OCI-LY1 (cell line): ENCODE measurements at regions not wholly inside any gene's neighbourhood (a gene's known extent, or its start where the extent isn't known, plus 50 kb on each side); places are given as distances from the start of the nearest gene placed in this dataset.

Experiments used
- H2AFZ ChIP-seq: fragments of 200-600 bp; sonication (generic), shearing (Covaris generic); 2 replicates; pipeline ENCODE4 v1.6.0; 2014; ENCODE audit warnings: antibody characterized with exemption, mild to moderate bottlenecking, low read length
- H3F3A ChIP-seq: fragments of 200-600 bp; sonication (generic), shearing (Covaris generic); 2 replicates; pipeline ENCODE4 v1.6.0; 2014; ENCODE audit warnings: mild to moderate bottlenecking, antibody characterized with exemption, low read length, moderate library complexity; ENCODE audit not compliant: insufficient read depth
- H3K27ac ChIP-seq: fragments of 200-600 bp; sonication (generic); 2 replicates; pipeline ENCODE4 v1.5.1; 2014; ENCODE audit warnings: low read length, mixed run types, mild to moderate bottlenecking, low read depth; ENCODE audit not compliant: poor library complexity, severe bottlenecking
- H3K27me3 ChIP-seq: fragments of 200-600 bp; sonication (generic); 2 replicates; pipeline ENCODE4 v1.6.0; 2014; ENCODE audit warnings: antibody characterized with exemption, mild to moderate bottlenecking, low read length, moderate library complexity; ENCODE audit not compliant: insufficient read depth
- H3K36me3 ChIP-seq: fragments of 200-600 bp; sonication (generic); 2 replicates; pipeline ENCODE4 v1.6.1; 2014; ENCODE audit warnings: mild to moderate bottlenecking, antibody characterized with exemption, low read length, moderate library complexity, mixed read lengths; ENCODE audit not compliant: insufficient read depth
- H3K4me1 ChIP-seq: fragments of 200-600 bp; sonication (generic); 2 replicates; pipeline ENCODE4 v1.5.1; 2014; ENCODE audit warnings: mild to moderate bottlenecking, low read length, moderate library complexity; ENCODE audit not compliant: insufficient read depth, severe bottlenecking
- H3K4me2 ChIP-seq: fragments of 200-600 bp; sonication (generic), shearing (Covaris generic); 2 replicates; pipeline ENCODE4 v1.6.1; 2014; ENCODE audit warnings: low read length
- H3K4me3 ChIP-seq: fragments of 200-600 bp; sonication (generic); 2 replicates; pipeline ENCODE4 v1.5.1; 2014; ENCODE audit warnings: low read length, low read depth, mild to moderate bottlenecking, mixed read lengths; ENCODE audit not compliant: poor library complexity, severe bottlenecking
- H3K79me2 ChIP-seq: fragments of 200-600 bp; shearing (Covaris generic); 2 replicates; pipeline ENCODE4 v1.6.1; 2016; ENCODE audit warnings: mixed run types, low read length, mixed read lengths; ENCODE audit not compliant: insufficient read depth
- H3K9ac ChIP-seq: fragments of 200-600 bp; sonication (generic), shearing (Covaris generic); 2 replicates; pipeline ENCODE4 v1.6.1; 2014; ENCODE audit warnings: mild to moderate bottlenecking, low read length, mixed read lengths
- H3K9me2 ChIP-seq: fragments of 200-600 bp; sonication (generic), shearing (Covaris generic); 2 replicates; pipeline ENCODE4 v1.6.1; 2014; ENCODE audit warnings: low read depth, mild to moderate bottlenecking, low read length, mixed read lengths
- H3K9me3 ChIP-seq: fragments of 200-600 bp; shearing (Covaris generic); 2 replicates; pipeline ENCODE4 v1.6.1; 2014; ENCODE audit warnings: low read length, mixed read lengths
- H4K20me1 ChIP-seq: fragments of 200-600 bp; sonication (generic), shearing (Covaris generic); 2 replicates; pipeline ENCODE4 v1.6.0; 2016; ENCODE audit warnings: mild to moderate bottlenecking, low read length; ENCODE audit not compliant: insufficient read depth
- EZH2 ChIP-seq: fragments of 200-600 bp; sonication (generic), shearing (Covaris generic); IDR thresholded peaks from 2 replicates; pipeline ENCODE4 v1.8.0; 2017; ENCODE audit warnings: borderline replicate concordance, mixed run types, mild to moderate bottlenecking, antibody characterized with exemption, low read length, moderate library complexity, mixed read lengths
- TF ChIP-seq, protein P1 (sequence below): fragments of 200-600 bp; sonication (generic), shearing (Covaris generic); IDR thresholded peaks from 2 replicates; pipeline ENCODE4 v1.5.1; 2017; ENCODE audit warnings: mild to moderate bottlenecking, antibody characterized with exemption, low read length, moderate library complexity, mixed read lengths

GRCh38 chr16:17858061-17858460 is 387.3 kb upstream of the XYLT1 start:
- Histone ChIP-seq H3K36me3 (no peaks in the 10 kb centered on the region), H2AFZ (no peak overlapping the region), H3K9me3 (no peaks in the 10 kb centered on the region), H3K4me3 (no peak overlapping the region), H3K9me2 (no peaks in the 10 kb centered on the region), H3K4me2 (no peak overlapping the region), H3F3A (no peaks in the 10 kb centered on the region), H3K27ac (no peak overlapping the region), H3K27me3 (no peaks in the 10 kb centered on the region), H3K79me2 (no peaks in the 10 kb centered on the region), H4K20me1 (no peaks in the 10 kb centered on the region), H3K4me1 (no peaks in the 10 kb centered on the region), H3K9ac (no peak overlapping the region)
- TF ChIP-seq, protein P1, sequence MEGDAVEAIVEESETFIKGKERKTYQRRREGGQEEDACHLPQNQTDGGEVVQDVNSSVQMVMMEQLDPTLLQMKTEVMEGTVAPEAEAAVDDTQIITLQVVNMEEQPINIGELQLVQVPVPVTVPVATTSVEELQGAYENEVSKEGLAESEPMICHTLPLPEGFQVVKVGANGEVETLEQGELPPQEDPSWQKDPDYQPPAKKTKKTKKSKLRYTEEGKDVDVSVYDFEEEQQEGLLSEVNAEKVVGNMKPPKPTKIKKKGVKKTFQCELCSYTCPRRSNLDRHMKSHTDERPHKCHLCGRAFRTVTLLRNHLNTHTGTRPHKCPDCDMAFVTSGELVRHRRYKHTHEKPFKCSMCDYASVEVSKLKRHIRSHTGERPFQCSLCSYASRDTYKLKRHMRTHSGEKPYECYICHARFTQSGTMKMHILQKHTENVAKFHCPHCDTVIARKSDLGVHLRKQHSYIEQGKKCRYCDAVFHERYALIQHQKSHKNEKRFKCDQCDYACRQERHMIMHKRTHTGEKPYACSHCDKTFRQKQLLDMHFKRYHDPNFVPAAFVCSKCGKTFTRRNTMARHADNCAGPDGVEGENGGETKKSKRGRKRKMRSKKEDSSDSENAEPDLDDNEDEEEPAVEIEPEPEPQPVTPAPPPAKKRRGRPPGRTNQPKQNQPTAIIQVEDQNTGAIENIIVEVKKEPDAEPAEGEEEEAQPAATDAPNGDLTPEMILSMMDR = no peak
- TF ChIP-seq EZH2 = no peak

DNA sequence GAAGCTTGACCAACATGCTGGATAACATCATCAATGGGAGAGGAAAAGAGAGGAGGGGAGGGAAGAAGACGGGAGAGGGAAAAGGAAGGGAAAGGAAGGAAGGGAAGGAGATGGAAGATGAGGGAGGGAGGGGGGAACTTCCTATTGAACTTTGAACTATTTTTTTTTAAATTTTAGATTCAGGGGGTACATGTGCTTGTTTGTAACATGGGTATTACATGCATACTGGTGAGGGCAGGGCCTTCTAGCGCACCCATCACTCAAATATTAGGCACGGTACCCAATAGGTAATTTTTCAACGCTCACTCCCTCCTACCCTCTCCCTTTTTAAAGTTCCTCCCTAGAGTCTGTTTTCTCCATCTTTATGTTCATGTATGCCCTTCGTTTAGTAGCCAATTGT is 383.2 kb upstream of the XYLT1 start:
- H3F3A ChIP-seq = no peaks in the 10 kb centered on the region
- H3K9me2 ChIP-seq = no peaks in the 10 kb centered on the region
- no peak overlapping the region for H3K9ac ChIP-seq
- no peak overlapping the region for H3K27ac ChIP-seq
- no peaks in the 10 kb centered on the region for H3K9me3 ChIP-seq
- no peaks in the 10 kb centered on the region for H3K27me3 ChIP-seq
- H3K4me2 ChIP-seq = no peak overlapping the region
- H4K20me1 ChIP-seq = no peaks in the 10 kb centered on the region
- no peak overlapping the region for H3K4me3 ChIP-seq
- TF ChIP-seq, protein P1 = no peak
- no peak for TF ChIP-seq EZH2
- H3K36me3 ChIP-seq = no peaks in the 10 kb centered on the region
- H3K79me2 ChIP-seq = no peaks in the 10 kb centered on the region
- H3K4me1 ChIP-seq = no peaks in the 10 kb centered on the region
- no peak overlapping the region for H2AFZ ChIP-seq

GRCh38 chr16:17852977-17853702 is 382.4 kb upstream of the XYLT1 start:
- H3F3A ChIP-seq = no peaks in the 10 kb centered on the region
- no peaks in the 10 kb centered on the region for H3K9me2 ChIP-seq
- TF ChIP-seq, protein P1 = no peak
- TF ChIP-seq EZH2 = no peak
- H3K9me3 ChIP-seq = no peaks in the 10 kb centered on the region
- H2AFZ ChIP-seq = no peak overlapping the region
- no peak overlapping the region for H3K4me3 ChIP-seq
- no peak overlapping the region for H3K4me2 ChIP-seq
- H3K27ac ChIP-seq = no peak overlapping the region
- H3K36me3 ChIP-seq = no peaks in the 10 kb centered on the region
- no peak overlapping the region for H3K9ac ChIP-seq
- H3K27me3 ChIP-seq = no peaks in the 10 kb centered on the region
- H3K4me1 ChIP-seq = no peaks in the 10 kb centered on the region
- no peaks in the 10 kb centered on the region for H4K20me1 ChIP-seq
- no peaks in the 10 kb centered on the region for H3K79me2 ChIP-seq
